Stimulated activated CD4-positive, alpha-beta T cell treated with anti-CD3 and anti-CD28 coated beads, Interleukin-1b, Interleukin-23, amount 100 ng/mL, for 4 hours (primary cell): ENCODE measurements at regions not wholly inside any gene's neighbourhood (a gene's known extent, or its start where the extent isn't known, plus 50 kb on each side); places are given as distances from the start of the nearest gene placed in this dataset.

Source experiments
- DNase-seq, 2 donors: peaks; one replicate each; pipeline ENCODE4 v3.0.0-alpha.2; 2020; ENCODE audit warnings: low read depth in 2 of 2

GRCh38 chr16:86403085-86403484 is 107.2 kb upstream of the FOXF1 start:
- DNase-seq: no peak

DNA sequence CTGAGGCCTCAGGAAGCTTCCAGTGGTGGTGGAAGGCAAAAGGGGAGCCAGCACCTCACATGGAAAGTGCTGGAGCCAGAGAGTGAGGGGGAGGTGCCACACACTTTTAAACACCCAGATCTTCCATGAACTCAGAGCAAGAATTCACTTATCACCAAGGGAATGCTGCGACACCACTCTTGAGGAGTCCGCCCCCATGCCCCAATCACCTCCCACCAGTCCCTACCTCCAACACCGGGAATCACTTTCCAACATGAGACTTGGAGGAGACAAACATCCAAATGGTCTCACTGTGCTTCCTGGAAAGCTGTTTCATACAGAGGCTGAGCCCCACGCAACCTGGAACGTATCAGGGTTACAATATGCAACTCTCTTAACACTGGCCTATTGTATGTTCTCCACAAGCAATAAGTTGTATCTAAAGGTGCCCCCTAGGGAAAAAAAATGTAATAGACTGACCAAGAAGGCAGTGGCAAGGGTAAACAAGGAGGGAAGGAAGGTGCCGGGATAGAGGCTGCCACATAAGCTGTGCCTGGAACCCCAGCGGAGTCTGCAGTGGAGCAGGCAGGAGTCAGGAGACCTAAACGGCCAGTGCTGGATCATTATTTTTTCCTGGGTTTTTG is 106.7 kb upstream of the FOXF1 start:
- DNase-seq: no peak

DNA sequence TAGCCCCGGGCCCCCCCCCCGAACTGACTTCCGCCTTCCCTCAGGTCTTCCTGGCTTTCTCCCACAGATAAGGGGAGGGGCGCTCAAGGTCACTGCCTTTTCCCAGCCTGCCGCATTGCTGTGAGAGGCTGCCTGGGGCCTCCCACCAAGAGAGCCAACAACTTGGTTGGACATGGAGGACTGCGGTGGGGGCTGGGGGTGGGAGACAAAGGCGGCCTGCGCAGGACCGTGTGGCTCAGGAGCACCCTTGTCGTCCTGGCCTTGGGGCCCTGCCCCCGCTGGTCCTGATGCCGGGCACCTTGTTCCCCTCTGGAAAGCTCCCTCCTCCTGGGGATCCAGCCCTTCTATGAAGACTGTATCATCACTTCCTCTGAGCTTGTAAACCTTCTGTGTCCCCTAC is 105.6 kb upstream of the FOXF1 start:
- DNase-seq: no peak

DNA sequence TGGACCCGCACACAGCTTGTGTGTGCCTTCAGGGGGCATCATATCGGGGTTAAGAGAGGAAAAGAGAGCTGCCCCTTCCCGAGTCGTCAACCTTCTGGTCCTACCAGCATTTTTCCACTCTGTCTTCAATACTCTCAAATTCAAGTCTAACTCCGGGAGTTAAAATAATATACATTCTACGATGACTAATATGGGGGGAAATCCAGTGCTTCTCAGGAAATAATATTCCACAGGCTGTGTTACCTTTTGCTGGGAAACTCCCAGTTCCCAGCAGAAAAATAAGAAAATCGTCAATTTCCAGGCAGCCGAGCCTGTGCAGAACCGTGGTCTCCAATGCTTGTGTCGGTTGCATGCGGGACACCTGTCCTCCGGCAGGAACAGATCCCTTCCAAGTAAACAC is 105.0 kb upstream of the FOXF1 start:
- DNase-seq: no peak

GRCh38 chr16:86406056-86406455 is 104.3 kb upstream of the FOXF1 start:
- DNase-seq: no peak

DNA sequence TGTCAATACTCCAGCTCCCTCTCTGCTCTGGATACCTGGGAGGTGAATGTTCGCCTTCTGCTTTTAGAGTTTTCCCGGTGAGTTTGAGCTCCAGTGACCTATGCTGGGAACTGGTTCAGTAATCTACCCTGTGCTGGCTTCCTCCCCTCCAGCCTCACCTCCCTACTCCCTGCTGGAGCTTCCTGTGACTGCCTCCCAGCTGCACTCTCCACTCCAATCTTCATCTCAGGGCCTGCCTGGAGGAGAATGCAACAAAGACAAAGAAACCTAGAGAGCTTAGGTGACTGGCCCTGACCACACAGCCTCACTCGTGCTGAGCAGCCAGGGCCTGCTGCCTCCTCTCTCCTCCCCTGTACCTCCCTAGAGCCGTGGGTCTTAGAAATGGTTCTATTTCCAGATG is 101.6 kb upstream of the FOXF1 start:
- DNase-seq: no peak

DNA sequence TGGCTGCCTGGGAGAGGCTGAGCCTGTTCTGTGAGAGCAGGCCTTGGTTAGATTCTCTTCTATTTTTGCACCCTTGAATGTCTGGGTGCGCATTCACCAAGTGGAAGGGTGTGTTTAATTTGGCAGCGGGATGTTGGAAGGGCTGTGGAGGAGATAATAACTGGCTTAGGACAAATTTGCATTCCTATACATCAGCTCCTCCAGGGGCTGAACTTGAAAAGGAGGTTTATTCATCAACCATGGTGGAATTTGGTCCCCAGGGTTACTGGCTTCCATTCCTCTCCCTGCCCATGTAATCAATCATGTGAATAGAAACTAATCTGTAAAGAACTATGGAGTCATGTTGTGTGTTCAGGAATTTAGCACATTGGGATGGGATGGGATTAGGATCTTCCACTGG is 100.2 kb upstream of the FOXF1 start:
- no peak for DNase-seq

- DNase-seq: no peak
These were observed 99.8 kb upstream of the FOXF1 start for GRCh38 chr16:86410529-86410928.

GRCh38 chr16:86411897-86412296 is 98.4 kb upstream of the FOXF1 start:
- DNase-seq: no peak

- no peak for DNase-seq
These were observed 95.2 kb upstream of the FOXF1 start for GRCh38 chr16:86414991-86415740.

DNA sequence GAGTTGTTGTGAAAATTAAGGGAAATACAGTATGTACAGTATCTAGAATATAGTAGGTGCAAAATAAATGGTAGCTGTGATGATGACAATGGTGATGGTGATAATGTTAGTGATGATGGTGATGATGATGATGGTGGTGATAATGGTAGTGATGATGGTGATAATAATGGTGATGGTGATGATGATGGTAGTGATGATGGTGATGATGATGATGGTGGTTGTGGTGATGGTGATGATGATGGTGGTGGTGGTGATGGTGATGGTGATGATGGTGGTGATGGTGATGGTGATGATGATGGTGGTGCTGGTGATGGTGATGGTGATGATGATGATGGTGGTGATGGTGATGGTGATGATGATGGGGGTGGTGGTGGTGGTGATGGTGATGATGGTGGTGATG is 91.3 kb upstream of the FOXF1 start:
- no peak for DNase-seq

DNA sequence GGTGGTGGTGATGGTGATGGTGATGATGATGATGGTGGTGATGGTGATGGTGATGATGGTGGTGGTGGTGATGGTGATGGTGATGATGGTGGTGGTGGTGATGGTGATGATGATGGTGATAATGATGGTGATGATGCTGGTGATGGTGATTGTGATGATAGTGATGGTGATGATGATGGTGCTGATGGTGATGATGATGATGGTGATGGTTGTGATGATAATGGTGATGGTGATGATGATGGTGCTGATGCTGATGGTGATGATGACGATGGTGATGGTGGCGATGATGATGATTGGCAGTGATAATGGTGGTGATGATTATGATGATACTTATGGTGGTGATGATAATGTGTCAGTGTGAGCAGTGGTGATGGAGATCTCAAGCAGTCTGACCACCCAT is 90.8 kb upstream of the FOXF1 start:
- DNase-seq: no peak

DNA sequence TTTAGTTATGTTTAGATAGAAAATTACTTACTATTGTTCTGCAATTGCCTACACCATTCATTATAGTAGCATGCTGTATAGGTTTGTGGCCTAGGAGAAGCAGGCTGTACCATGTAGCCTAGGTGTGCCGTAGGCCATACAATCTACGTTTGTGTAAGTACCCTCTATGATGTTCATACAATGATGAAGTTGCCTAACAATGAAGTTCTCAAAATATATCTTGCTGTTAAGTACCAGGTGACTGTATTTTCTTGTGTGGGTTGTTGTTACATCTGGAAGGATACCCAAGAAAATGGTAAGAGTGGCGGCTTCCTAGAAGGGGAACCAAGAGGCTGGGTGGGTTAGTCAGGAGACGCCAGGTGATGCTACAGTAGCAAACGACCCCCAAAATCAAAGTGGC is 88.3 kb upstream of the FOXF1 start:
- no peak for DNase-seq

DNA sequence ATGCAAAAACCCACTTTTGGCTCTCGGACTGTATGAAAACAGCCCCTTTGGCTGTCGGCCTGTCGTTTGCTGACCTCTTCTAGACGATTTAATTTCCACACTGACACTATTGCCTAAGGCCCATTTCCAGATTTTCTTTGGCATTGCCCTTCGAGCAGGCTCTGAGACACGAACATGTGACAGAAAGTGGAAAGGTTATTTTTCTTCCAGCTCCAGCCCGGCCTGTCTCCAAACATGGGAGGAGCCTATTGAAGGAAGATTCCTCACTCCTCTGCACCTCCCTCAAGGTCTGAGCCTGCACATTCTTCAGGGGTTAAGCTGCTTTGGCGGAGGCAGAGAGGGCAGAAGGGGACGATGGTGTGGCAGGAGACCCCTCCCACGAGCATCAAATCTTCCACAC is 85.9 kb upstream of the FOXF1 start:
- DNase-seq: no peak

- DNase-seq: no peak
These were observed 85.3 kb upstream of the FOXF1 start for GRCh38 chr16:86424985-86425384.

GRCh38 chr16:86426063-86426642 is 84.2 kb upstream of the FOXF1 start:
- no peak for DNase-seq

GRCh38 chr16:86427433-86427851 is 82.9 kb upstream of the FOXF1 start:
- no peak for DNase-seq

DNA sequence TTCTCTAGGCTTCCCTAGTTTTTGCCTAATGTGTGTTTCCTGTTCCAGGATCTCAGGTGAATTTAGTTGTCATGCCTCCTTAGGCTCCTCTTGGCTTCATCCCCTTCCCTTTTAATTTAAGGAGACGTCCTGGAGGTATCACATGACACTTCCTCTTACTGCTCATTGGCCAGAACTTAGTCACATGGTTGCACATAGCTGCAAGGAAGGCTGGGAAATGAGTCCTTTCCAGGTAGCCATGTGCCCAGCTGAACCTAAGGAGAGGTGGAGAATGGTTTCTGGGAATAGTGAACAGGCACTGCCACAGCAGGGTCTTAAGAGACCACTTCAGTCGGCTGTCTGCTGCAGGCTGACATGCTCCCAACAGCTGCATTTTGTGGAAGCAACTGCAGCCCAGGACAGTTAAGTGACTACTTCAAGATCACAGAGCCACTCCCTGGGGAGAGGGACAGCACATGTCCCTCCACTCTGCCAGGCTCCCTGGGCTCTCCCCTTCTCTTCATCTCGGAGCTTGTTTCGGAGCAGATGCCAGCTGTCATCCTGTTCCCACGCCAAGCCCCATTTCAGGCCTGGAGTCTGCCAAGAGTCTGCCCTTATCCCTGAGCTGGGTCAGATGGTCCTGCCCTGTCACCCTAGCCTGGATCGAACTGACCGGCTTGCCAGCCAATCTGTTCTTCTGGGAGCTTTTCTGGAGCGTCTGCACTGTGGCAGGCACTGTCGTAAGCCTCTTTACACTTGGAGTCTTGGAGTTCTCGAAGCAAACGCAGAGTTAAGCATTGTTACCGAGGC is 81.4 kb upstream of the FOXF1 start:
- DNase-seq: no peak

- no peak for DNase-seq
These were observed 80.7 kb upstream of the FOXF1 start for GRCh38 chr16:86429663-86430062.

GRCh38 chr16:86430814-86431213 is 79.5 kb upstream of the FOXF1 start:
- no peak for DNase-seq

- DNase-seq: no peak
These were observed 78.8 kb upstream of the FOXF1 start for GRCh38 chr16:86431540-86431939.

GRCh38 chr16:86432048-86432447 is 78.3 kb upstream of the FOXF1 start:
- DNase-seq: no peak

DNA sequence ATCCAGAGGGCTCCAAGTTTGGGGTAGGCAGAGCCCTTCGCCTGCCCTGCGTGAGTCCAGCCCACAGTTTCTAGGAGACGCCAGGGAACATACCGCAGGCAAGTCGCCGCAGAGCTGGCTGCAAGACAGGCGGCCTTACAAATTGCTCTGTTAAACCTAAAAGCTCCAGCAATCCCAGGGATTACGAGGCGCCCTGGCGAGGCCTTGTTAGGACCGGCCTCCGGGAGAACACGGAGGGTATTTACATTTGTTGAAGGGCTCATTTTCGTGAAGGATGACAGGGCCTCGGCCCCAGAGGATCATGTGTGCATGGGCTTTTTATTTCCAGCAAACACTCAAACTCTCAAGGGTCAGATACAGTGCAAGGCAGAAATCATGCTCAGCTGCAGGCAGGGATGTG is 77.6 kb upstream of the FOXF1 start:
- no peak for DNase-seq
